HS-27A (cell line): ENCODE measurements at regions not wholly inside any gene's neighbourhood (a gene's known extent, or its start where the extent isn't known, plus 50 kb on each side); places are given as distances from the start of the nearest gene placed in this dataset.

Experiments used
- DNase-seq: peaks from one replicate; pipeline ENCODE4 v3.0.0-alpha.2; 2012; ENCODE audit warnings: low read depth, missing footprints

DNA sequence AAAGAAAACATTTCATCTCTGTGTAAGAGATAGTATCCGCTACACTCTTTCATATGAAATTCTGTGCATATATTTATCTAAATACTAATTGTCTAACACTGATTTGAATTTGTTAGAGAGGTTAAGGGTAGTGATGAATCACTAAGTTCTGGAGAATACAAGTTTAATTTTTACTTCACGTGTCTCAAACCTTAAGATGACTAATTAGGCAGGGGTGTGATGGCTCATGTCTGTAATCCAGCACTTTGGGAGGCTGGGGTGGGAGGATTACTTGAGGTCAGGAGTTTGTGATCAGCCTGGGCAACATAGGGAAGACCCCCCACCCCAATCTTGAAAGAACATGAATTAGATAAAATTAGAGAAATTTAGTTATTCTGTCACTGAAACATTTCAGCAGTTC lies 2241.9 kb downstream of the PCDH7 start:
- no peak for DNase-seq

DNA sequence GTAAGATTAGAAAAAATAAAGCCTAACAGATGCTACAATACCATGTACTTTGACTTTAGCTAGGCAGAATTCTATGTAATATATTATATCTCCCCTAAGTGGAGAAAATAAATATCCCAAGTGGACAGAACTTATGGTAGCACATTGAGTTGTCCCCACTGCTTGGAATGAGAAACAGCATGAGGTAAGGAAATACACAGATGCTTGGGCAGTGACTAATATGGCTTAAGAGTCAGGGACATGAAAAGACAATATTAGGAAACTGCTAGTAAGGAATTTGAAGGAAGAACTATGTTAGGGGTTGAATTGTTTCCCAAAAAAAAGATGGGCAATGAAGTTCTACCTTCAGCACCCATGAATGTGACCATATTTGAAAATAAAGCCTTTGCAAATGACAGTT lies 2265.1 kb downstream of the PCDH7 start:
- DNase-seq, result peak; percentile 20

DNA sequence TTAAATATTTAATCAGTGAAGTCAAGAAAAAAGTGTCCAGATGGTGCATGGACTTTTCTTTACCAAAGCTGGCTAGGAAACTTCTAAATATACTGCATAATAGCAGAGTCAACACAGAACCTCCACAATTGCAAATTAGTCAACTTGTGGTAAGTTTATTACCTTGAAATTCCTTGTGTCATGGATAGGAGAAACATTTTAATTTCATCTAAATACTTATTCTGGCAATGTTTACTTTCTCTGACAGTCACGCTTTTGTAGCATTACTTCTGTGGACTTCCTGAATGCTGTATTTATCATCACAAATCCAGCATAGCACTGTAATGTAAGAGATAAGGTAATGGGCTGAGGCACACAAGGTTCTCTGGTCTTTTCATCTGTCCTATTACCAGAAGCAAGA lies 2266.1 kb downstream of the PCDH7 start:
- no peak for DNase-seq

DNA sequence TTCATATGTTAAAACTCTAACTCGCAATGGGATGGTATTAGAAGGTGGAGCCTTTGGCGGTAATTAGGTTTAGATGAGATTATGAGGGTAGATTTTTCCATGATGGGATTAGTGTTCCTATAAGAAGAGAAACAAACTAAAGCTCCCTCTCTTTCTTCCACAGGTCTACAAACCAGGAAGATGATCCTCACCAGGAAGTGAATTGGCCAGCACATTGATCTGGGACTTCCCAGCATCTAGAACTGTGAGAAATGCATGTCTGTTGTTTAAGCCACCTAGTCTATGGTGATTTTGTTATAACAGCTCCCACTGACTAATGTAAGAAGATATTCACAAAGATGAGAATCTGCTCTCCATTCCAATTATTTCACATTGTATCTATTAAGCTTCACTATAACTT lies 2266.9 kb downstream of the PCDH7 start:
- DNase-seq, result no peak

DNA sequence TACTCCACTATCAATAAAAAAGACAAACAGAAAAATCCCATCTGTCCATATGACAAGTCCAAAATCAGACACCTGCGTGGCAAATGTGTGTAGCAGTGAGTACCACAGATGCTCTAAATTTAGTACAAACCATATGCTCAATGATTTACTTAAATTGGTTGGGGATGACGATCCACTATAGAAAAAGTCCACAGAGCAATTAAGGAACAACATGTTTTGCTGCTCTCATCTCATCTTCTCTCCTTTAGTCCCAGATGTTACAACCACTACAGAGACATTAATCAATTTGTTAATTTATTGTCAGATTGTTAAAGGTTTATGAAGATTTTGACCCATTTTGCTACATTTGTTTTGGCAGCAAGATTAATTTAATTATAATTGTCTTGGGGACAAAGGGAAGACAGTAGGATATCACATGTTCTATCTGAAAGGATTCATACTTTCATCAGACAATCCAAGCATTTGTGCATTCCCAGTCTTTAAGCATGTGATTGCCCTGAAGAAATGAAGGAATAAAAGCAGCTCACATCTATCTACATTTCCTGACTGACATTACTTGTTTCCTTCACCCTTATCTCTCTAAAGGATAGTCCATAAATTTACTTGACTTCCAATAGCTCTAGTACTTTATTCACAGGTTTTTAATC lies 2268.1 kb downstream of the PCDH7 start:
- no peak for DNase-seq

DNA sequence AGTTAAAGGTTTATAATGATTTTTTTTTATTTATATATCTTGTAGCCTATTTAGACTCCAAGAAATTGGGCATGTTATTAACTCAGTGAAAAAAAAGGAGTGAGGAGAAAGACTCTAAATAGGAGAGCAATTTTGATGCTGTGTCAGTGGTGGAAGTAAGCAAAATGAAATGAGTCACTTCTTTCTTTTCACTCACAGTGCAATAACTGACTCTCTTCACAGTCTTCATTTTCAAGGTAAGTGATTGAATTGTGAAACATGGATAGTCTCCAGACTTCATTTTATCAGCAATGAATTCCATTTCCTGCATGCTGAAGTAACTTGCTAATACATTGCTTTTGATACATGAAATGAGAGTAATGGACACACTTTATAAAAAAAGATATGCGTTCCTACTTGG lies 2271.5 kb downstream of the PCDH7 start:
- DNase-seq, result no peak

DNA sequence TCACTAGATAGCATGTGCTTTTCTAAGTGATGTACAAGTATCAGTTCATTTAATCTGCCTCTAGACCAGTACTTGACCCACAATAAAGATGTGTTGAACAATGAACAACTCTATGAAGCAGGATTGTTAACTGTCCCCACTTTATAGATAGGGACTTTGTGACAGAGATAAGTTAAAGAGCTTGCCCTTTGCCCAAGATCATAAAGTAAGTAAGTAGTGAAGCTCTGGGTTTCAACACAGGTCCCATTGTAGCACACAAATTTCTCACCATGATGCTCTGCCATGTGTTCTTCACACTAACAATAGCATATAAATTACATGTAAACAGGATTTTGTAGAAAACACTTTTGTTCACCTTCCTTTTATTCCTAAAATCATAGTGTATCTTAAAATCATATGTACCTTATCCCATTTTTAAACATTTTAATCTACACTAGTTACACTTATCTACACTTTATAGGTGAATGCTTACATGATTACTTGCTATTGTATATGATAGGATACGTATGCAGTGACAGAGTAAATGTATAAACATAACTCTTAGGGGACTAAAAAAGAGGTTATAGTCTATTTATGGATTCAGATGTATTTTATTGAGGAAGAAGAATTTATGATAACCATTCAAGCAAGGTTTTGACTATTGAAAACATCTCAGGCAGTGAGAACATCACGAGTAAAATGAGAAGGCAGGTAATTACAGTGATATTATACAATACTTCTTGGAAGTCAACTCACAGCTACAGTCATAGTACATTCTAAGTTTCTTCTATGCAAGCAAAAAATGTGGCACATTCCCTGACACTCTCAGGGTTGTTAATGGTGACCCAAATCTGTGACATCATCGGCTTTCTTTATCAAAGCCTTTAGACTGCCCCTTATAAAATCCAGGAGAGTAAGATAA lies 2275.1 kb downstream of the PCDH7 start:
- no peak for DNase-seq

DNA sequence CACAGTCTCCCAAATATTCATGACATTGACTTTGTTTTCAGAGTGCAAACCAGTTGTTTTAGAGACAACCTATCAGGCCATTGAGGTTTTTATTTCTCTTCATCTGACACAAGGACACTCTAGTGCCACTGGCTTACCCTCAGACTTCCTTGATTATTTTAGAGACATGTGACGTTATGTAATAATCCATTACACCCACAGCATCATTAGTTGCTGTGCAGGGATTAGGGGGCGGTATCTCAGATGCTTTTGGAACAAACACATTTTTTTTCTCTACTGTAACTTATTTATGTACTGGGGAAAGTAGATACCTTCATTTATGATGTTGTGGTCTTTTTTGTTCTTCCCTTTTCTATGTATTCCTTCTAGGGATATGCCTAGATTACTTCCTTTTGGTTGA lies 2293.1 kb downstream of the PCDH7 start:
- DNase-seq, result no peak

DNA sequence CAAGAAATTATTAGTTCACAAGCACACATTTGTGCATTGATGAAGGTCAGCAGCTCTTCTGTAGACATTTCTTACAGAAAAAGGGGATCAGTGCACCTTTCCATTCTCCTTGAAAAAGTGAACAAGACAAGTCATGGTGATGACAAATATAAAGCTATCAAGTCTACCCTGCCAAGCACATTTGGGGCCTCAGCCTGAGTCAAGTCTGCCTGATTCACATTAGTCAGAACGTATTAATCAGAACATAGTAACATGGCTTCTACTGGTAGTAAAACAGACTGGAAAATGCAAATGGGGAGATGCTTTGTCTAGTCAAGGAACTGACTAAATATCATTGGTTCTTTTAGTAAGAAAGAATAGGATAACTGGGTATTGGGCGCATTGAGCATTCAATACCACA lies 2305.1 kb downstream of the PCDH7 start:
- DNase-seq, result no peak

DNA sequence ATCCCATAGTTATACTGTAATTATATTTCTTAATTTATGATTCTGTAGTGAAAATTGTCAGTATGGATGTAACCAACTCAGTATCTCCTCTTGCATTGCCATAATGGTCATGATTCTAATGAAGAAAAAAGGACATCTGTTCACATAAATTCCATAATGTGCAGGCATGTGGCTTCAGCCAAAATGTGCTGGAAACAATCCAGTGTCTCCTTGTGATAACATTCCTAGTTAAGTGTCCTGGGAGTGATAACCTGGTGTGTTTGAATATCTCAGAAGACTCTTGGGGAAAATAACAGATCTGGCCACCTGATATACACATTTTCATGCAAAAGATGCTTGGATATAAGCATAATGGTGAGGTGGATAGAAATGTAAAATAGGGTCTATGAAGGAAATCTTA lies 2309.8 kb downstream of the PCDH7 start:
- DNase-seq, result no peak

DNA sequence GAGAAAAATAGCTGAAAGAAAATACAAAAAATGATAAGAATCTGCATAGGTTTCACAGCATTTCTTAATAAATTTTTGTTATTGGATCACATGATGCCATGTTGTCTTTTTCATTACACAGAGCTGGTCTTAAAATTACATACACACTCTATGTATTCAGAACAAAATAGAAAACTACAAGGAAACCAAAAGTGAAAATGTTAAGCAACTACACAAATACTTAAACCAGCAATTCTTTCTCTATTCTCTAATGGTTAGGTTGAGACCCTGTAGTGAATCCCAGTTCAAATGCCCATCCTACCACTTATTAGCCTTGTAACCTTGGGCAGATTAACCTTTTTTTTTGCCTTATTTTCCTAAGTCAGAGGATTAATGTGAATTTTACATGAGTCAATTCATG lies 2311.2 kb downstream of the PCDH7 start:
- DNase-seq, result no peak

DNA sequence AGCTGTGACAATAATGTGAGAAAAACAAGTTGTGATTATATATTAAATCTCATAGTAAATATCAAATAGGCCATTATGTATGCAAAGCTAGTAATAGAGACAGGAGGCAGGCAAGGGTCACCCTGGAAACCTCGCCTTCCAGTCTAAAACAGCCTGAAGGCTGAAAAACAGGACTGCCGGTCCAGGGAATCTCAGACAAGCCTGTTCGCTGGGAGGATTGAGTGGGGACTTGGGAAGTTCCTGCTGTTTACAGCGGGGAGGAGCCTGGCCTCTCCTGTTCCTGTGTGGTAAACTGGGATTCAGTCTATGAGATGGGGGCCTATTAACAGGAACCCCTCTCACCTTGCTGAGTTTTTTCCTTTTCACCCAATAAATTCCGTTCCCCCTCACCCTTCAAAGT lies 2317.3 kb downstream of the PCDH7 start:
- no peak for DNase-seq

DNA sequence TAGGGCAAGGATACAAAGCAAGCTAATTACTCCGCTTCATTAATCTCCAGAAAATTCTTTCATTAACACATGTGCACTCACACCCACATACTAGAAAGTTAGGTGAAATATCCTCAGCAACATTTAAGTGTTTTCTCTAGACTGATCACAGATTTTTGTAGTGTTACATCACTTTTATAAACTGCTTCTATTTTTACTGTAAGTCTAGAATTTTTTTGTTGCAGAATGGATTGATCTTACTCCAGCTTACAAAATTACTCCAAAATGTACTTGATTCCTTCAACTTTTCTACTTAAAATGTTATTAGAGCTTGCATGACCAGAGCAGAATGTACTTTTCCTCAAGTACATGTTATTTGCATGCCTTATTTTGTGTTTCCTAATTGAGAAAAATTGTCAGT lies 2325.2 kb downstream of the PCDH7 start:
- no peak for DNase-seq

DNA sequence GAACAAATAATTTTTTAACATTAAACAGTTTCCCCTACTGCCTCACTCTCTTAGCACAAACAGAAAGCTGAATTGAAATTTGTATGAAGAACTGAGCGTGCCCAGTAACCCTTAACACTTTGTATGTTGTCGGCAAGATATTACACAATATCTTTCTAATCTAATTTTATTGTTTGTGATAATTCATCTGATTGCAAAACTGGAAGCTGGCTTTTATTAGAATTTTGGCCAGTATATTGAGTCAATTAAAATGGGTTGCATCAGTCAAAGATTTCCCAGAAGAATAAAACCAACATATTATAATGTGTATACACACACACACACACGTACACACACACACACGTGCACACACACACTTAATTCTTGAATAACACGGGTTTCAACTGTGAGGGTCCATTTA lies 2332.1 kb downstream of the PCDH7 start:
- no peak for DNase-seq

DNA sequence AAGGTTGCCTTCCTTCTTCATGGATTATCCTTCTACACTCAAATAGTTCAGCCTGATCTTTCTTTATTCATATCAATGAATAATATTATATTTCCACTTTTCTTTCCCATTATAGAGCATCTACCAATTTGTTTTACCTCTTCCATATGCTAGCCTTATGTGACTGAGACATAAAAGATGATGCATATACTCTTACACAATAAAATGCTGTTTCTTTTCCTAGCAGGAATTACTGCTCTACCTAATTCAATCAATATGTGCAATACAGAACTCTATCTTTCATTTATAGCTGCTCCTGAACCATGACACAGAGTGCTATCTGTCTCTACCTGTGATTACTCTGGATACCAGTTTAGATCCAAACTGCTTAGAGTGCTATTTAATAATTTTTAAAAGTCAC lies 2334.0 kb downstream of the PCDH7 start:
- no peak for DNase-seq

DNA sequence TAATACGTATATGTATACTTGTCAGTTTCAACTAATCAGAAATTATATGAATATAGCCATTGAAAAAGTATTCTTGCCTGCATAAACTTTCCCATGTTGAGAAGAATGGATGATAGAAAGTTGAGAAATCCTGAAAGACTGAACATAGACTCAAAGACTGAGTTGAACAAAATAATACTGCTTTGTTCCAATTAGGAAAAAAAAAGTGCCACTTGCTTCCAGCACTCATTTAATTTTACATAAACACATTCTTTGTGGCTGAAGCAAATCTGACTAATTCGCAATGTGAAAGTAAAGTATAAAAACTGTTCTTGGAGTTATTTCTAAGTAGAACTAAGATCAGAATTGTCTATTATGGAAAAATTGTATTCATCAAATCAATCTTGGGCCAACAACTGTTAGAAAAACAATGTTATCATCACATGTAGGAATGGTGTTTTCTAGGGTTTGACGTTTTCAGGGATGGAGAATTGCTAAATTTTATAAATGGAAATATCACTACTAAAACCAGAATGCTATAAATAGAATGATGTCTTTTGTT lies 2334.6 kb downstream of the PCDH7 start:
- DNase-seq, result no peak

DNA sequence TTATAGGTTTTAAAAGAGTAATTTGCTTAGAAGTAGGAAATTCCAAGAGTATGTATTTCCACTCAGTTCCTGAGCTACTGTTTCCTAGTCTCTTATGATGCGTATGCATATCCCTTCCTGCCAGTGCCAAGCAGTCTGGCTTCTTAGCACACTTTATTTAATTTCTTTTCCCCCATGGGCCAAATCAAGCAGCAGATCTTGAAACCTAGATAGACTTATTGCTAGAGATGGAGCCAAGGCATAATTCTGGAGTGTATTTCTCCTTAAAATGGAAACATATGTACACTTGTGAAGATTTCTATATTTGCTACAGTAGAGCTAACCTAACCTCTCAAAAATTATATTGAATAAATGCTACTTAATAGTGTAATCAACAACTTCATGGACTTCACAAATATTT lies 2337.6 kb downstream of the PCDH7 start:
- DNase-seq, result no peak

DNA sequence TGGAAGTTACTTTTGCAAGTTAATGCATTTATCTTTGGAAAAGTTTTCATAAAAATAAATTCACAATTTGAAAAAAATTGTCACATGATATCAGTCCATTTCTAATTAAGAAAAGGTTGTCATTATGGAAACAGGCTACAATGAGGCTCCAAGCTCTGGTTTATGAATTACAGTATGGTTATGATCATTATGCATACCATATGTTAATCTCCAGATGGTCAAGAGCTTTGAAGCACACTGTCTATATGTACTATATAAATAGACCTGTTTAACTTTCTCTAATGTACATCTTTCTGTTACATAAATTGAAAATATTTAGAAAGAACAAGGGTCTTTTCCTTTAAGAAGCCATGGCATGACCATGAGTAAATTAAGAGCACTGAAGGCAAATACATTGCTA lies 2338.8 kb downstream of the PCDH7 start:
- DNase-seq, result no peak

DNA sequence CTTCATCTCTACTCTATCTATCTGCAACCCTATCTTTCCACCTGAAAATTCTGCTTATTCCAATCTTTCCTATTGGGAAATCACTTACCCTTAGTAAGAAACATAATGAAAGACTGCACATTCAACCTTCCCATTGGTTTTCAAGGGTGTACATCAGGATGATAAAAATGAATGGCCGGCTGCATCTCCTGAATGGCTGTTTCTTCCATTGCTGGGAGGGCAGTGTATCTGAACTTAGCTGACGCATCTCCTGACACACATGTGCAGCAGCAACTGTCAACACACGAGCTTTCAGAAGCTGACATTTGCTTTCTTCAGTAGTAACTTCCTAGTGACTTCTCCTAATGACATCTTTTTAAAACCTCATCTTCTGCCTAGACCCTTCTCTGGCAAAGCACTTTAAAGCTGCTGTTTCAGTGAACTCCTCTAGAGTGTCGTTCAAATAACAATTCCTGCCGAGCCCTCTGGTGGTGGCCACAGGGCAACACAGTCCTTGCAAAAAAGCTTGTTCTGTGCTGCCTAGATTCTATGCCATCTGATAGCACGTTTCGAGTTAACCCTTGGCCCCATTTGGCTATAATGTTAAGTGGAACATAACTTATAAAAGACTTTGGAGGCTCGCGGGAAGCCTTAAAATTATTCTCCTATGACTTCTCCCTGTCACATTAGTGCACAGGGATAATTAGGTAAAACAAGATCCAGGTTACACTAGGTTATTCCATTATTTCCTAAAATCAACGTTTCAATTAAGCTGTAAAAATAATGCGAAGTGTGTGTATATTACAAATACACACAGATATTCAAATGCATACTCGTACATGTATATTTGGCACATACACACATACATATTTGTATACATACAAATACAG lies 2340.7 kb downstream of the PCDH7 start:
- no peak for DNase-seq

DNA sequence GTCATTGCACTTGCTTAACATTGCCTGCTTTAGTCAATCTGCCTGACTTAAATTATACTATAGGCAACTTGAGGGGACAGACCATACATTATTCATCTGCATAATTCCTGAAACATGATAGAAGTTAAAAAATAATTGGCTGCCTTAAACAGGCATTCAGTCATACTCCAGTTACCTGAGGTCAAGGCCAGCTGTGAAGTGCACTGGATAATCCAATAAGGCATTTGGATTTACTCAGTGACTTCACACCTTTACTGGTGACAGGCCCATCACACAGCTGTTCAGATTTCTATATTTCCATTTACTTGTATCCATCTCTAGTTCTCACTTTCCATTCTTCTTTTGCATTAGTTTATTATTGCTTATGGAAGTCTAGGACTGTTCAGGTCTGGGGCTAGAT lies 2341.6 kb downstream of the PCDH7 start:
- DNase-seq, result no peak

DNA sequence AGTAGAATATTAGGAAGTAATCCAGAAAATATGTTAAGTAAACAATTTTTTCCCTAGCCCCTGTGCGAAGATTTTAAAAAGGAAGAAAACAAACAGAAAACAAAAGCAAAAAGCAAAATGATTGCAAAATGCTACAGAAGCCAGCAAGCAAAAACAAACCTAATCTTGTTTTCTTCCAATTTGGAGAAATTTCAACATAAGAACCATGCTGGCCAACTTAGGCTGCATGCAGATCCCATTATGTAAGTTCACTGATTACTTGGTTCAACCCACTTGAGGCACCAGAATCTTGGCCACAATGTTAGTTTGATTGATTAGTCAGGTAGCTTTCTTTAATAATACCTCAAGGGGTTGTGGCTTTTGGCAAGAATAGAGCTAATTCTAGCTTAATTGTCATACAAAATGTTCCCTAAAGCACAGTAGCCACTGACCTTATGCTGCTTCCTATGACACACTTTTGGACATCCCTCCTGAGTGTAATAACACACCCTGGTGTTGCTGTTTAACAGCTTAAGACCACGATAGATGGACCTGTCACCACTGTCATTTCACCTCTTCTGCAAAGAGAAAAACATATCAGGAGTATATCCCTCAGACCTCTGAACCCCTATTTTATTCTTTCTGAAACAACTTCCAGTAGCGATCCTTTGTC lies 2342.1 kb downstream of the PCDH7 start:
- DNase-seq, result no peak

DNA sequence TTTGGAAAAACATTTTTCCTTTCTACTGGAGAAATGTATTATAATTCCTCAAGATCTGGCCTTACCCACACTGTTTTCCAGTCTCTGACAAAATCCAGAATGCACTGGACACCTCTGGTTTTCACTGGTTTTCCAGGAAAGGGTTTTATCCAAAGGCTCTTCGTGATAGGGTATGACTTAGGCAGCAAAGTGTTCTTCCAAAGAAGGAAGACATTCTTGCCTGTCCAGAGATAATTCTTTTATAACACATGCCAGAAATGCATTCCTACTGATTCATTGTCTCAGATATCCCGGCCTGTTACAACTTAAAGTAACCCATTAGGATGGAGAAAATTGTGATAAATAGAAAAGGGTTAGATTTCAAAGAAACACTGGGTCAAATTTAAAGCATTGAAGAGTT lies 2343.1 kb downstream of the PCDH7 start:
- DNase-seq, result peak; percentile 52
